GM21737 (cell line): ENCODE measurements at regions not wholly inside any gene's neighbourhood (a gene's known extent, or its start where the extent isn't known, plus 50 kb on each side); places are given as distances from the start of the nearest gene placed in this dataset.

Source experiments
- ATAC-seq: cut with Tn5 transposase; IDR thresholded peaks from one replicate; pipeline ENCODE4 v1.9.1; 2021; ENCODE audit warnings: mild to moderate bottlenecking, moderate library complexity; ENCODE audit not compliant: unreplicated experiment

DNA sequence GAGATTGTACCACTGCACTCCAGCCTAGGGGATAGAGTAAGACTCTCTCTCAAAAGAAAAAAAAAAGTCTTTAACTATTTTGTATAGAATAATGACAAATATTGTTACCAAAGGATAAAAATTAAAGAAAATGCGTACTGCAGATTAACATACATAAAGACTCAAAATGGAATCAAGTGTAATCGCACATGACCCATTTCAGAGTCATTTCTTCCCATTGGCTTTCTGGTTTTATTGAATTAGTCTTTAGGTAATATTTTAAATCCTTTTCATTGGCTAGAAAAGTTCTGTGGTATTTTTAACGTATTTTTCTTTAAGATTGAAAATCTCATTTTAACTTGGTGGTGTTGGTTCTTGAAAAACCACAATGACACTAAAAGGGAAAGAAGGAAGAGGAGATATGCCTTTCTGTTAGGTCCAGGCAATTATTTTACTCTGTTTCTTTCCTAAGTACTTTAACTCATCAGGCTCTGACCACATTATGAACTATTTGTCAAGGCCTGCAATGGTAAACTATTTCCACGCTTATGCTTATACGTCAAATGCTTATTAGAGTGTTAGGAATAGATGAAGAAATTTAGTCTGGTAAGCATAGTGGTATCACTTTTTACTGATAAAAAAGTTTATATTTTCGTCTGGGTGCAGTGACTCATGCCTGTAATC lies 52.3 kb downstream of the PLEKHG1 start:
- no peak for ATAC-seq

DNA sequence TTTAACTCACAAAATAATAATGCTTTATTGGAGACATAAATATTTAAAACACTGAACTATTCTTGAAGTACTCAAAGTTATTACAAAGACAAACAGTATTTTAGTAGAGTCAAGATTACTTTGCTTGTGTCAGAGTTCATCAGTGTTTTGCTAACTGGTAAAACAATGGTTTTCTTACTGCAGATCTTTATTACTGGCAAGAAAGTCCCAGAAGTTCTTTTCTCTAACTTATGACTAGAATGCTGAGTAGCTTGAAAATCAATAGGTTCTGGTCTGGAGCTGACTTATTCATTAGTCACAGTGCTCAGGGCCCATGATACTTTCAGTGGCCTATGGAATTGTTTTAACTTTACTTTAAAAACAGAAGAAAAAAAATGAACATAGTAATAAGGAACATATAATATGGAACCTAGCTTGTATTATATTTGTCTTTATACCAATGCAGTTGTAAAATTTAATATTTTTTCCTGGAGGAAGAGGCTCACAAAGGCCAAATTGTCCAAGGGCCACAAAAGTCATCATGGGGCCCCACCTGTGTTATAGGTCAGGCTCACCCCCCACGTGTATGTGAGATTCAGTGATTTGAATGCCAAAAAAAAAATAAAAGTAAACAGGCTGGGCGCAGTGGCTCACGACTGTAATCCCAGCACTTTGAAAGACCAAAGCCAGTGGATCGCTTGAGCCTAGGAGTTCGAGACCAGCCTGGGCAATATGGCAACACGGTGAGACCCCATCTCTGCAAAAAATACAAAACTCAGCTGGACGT lies 53.3 kb downstream of the PLEKHG1 start:
- no peak for ATAC-seq

DNA sequence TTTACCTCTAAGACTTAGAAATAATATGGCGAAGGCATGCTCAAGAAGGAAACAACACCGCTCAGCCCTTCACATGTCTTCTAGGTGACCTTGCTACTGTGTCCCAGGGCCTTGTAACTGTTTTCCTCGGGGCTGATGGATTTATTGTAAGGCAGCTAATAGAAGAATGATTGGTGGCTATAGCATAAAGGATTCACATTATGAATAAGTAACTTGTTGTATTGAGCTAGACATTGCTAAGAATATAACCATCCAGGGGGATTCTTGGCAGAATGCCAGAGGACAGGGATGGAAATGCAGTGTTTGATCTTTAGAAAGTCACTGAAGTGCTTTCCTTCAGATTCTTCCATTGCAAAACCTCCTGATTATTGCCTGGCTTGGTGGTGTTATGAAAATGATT lies 54.9 kb downstream of the PLEKHG1 start:
- no peak for ATAC-seq

DNA sequence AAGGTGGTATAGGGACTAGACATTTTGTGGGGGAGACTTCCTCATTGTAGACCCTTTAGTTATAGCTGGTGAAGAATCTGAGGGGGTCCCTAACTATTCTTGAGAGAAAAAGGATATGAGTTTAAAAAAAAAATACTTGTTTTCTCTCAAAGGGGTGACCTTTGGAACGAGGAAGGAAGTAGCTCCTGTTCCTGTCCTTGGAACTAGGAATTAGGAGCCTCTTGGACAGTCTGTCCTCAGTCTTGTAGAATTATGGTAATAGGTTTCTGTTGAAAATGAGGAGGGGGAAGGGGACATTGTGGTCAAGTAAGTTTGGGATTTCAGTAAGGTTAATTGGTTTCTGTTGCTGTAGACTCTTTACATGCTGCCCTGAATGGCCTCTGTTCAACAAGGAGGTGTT lies 56.5 kb downstream of the PLEKHG1 start:
- ATAC-seq, result no peak

DNA sequence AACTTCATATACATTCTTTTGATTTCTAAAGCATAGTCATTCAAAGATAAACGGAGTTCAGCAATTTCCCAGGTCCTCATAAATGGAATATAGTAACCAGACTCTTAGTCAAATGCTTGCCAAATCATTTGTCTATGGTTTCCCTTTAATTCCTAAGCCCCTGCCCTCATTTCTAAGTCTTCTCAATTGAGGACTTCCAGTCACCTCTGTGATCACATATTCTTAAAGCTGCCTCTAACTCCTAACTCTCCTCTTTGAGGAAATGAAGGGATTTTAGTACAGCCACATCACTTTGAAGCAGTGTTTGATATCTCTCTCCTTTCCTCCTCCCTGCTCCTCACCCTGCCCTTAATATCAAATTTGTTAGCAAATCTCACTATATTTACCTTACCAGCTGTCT lies 58.7 kb downstream of the PLEKHG1 start:
- ATAC-seq, result no peak

DNA sequence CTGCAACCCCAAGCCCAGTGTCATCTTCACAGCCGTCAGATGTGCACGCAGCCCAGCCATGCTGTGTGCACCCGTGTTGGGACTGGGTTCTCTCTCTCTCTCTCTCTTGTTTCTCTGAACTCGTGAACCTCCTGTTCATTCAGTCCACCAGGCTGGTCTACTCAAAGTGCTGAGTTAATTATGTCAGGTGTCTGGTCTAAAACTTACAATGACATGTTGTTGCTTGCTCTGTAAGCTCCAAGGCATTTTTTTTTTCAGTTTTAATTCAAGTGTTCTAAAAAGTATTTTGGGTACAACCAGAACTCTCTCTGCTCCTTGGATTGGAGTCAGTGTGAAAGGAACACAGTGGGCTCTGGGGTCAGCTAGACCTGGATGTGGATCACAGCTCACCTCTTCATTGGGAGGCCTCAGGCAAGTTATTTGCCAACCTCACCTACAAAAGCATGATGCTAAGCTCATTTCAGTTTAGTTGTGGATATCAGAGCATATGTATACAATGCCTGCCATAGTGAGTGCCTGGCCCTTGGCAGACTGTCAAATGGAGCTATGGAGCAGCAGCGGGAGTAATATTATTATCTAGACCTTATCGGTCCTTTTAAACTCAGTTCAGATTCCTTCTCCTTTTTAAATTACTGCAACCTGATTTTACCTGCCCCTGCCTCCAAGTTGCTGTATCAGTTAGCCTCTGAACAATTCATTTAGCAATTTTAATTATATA lies 59.5 kb downstream of the PLEKHG1 start:
- ATAC-seq, result no peak

DNA sequence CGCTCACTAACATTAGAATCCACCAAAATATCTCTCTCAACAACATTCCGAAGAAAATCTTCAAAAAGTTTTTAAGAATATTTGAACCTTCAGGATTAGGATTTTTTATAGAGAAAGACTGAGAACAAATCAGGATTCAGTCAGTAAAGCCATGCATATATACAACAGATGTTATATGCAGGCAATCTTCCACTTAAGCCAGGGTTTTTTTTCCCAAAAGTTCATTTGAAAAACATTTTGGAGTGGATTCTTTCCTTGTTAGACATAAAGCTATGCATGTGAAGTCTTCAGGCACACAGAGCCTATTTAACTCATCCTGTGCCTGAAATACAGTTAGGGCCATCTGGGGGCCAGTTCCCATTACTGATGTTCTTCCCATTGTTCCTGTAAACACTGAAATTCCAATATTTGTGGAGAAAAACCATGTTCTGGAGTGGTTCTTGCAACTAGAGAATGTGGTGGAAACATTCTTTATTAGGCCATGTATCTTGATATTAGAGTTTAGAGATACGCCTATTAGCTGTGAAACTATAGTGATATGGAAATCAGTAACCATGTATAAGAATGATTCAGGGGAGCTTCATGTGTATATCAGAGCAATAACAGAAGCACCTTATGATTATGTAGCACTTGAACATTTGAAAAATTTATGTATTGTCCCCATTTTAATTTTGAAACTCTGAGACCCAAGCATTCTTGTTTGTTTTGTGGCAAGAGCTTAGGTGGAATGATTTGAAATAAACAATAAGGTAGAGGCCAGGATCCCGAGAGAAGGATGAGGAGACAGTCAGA lies 61.7 kb downstream of the PLEKHG1 start:
- no peak for ATAC-seq

DNA sequence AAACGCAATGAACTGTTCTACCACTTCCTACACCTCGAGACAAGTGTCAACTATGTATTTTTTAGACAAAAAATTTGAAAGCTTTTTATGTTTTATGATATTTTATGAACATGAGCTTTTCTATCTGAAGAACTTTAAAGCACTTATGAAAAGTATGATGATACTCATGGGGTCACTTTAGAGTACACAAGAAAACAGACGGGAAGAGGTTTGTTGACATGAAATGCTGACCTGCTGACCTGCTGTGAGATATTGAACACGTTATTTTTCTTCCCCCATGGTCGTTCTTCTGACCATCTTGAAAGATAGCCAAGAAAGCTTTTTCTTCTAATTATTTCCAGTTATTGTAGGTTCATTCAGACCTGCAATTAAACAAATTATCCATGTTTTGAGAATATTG lies 63.1 kb downstream of the PLEKHG1 start:
- ATAC-seq, result no peak

DNA sequence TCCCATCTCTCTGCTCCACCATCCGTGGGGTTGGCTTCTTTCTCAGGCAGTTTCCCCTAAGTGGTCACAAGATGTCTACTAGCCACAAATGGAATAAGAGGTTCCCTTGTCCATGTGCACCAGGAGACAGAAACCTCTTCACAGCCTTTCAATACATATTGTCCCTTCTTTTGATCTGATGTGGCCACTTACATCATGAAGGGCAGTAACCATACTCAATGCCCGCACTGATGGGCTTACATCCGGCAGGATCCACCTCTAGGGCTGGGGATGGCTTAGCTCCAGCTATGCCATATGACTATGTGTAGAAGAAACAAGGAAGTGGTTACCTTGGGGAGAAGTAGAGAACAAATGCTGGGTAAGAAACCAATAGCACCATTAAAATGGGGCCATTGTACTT lies 64.4 kb downstream of the PLEKHG1 start:
- ATAC-seq, result no peak

DNA sequence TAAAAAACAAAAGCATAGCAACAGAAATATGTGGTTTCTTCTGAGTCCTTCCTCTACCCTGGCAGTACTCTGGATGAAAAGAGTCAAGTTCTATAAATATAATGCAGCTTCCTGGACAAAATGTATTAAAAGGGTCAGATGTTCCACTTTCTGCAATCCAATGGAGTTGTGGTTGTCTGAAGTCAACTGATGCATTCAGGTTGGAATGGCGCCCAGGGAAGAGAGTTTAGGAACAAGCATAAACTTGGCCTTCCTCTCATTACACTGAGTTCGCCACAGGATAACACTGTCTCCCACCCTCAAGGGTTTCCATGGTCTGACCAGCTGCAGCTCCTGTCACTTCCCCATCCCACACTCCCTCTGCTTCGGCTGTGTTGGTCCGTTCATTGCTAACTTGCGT lies 66.4 kb downstream of the PLEKHG1 start:
- no peak for ATAC-seq

DNA sequence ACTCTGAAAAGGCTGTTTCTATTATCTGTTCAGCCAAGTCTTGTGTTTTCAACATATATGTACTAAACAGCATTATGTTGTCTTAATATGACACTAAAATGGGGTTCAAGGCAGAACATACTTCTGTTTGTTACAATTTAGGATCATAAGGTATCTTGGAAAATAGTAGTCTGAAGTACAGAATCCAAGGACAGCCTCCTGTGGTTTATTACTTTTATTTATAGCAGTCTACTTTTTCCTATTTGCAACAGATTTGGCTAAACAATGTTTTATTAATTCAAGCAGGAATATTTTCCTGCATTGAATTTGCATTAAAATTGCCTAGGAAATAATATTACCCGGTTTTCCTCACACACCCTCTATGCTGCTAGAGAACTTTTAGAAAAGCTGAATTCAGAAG lies 67.7 kb downstream of the PLEKHG1 start:
- no peak for ATAC-seq

DNA sequence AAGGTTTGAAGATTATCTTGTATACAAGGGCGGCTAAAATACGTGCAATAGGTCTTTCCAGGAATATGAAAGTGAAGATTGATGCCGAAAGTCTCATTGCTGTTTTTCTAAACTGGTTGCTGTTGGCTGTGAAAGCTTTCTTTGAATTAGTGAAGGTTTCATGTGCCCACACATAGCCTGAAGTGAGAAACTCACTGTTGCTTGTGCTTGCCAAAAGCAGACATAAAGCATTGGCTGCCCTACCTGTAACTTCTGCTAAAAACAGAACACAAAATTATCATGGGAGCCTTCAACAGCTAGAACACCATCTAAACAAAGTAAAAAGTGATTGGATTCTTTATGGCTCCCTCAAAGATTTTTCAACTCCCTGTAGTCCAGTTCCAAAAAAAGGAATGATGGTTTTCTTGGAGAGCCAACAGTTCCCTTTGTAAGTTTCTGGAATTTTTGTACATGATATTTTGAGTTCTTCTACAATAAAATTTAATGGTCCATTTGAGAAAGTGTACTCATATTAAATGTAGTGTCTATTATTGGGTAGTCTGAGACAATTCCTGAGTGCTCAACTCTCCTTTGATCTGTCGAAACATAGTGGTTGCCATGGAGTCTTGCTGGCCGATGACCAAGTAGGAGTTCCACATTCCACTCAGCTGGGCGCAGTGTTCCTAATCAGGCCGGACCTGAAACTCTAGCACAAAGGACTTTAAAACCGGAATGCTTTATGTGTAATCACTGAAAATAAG lies 68.5 kb downstream of the PLEKHG1 start:
- ATAC-seq, result no peak

DNA sequence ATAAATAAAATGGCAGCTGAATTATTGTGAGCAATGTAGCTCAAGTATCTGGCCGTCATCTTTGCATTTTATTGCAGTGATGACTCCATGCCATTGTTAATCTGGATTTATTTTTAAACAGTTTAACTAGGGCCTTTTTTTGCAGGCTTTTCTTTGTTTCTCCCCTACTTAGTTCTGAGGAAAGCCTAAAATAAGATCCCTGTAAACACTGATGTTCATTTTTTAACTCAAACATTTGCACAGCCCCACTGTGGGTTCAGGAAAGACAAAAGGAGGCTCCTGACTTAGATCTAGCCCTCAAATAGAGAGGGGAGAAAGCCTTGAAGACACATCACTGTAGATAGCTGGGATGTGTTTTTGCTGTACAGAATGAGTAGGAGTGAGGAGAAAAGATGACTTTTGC lies 69.2 kb downstream of the PLEKHG1 start:
- ATAC-seq, result no peak

DNA sequence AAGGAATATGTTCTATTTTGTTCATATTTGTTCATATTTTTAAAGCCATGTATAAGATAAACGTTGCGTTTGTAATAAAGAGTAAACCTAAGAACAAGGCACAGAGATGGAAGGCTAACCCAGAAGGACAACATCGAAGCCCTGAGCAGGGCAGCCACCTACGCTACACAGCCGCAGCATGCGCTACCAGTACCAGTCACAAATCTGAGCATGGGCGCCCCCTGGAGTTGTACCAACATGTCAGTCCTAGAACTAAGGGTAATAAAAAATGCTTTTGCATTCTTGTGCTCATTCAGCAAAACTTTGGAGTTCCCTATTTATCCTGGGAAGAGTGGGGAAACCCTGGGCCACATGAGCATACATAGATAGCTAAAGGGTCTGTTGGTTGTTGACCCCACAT lies 70.6 kb downstream of the PLEKHG1 start:
- no peak for ATAC-seq

DNA sequence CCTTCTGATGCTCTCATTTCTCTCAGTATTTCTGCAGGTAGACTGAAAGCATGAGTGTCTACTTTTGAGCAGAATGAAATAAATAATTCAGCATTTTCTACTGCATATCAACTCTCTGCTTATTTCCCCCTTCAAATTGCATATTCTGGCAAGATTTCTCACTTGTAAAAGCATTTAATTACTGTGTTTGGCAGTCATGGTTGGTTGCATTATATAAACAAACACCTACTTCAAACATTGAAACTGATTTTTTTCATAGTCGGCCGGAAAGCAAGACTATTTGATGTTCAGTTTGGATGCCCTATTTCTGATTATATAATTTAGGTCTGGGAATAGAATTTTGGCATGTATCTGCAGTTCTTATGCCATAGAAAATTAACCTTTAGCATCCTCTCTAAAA lies 73.1 kb downstream of the PLEKHG1 start:
- ATAC-seq, result no peak

DNA sequence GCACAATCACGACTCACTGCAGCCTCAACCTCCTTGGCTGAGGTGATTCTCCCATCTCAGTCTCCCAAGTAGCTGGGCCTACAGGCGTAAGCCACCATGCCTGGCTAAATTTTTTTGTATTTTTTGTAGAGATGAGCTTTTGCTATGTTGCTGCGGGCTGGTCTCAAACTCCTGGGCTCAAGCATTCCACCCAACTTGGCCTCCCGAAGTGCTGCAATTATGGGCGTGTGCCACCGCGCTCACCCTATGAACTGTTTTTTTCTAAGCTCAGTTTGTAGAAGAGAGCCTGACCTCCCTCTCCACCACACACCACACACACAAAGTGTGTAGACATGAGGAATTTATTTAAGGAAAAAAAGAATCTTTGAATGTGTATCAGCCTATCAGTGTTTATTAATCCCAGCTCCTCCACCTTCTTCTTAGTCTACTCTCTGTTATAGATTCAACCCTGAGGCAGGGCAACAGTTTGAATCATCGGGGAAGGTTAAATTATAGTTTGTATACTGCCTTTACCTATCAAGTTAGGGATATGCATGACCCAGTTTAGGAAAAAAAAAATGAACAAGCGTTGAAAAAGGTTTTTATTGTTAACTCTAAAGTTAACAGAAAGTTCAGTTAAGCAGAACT lies 74.1 kb downstream of the PLEKHG1 start:
- ATAC-seq, result no peak

DNA sequence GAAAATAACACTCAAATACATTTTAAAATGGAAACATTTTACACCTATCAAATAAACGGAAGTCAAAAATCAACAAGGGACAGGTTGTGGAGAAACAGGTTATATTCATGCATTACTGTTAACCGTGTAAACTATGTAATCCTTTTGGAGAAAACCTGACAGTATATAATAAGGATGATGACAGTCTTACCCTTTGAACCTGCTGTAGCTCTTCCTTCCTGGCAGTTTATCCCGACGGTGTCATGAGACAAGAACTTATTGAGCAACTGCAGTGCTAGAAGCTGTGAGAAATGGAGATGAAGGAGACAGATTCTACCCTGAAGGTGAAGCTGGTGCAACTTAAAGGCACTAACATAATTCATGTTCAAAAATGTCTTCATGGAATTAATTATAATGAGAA lies 76.7 kb downstream of the PLEKHG1 start:
- ATAC-seq, result no peak

DNA sequence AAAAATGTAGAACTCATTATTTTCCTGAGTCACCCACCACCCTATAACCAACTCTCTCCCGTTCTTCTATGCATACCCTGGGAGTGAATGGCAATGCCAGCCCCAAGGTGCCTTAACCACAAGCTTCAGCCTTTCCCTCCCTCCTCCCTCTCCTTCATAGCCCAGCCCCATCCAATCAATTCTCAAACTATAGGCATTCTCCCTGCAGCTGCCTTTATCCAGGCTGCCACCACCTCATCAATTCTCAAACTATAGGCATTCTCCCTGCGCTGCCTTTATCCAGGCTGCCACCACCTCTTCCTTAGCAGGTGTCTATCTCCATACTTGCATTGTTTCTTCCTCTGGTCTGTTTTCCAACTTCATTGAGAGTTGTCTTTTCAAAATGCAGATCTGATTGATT lies 77.1 kb downstream of the PLEKHG1 start:
- ATAC-seq, result no peak

DNA sequence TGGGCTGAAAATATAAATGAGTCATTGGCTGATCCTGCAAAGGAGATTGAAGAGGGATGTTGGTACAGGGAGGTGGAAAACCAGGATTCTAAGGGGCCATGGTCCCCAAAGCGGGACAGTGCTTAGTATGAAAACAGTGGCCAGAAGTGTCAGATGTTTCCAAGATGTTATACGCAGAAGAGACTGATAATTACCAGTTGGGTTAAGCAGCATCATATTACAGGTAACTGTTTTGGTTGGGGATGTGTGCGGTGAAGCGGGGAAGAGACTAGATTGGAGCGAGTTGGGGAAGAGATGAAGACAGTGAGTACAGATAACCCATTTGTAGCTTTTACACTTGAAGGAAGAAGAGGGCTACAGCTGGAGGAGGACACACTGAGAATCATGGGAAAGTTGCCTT lies 80.8 kb downstream of the PLEKHG1 start:
- ATAC-seq, result no peak
